ENCODE measurements at regions not wholly inside any gene's neighbourhood (a gene's known extent, or its start where the extent isn't known, plus 50 kb on each side); places are given as distances from the start of the nearest gene placed in this dataset.
A peak's percentile ranks its signal among the peaks of the same experiment; 100 is the strongest.

DNA sequence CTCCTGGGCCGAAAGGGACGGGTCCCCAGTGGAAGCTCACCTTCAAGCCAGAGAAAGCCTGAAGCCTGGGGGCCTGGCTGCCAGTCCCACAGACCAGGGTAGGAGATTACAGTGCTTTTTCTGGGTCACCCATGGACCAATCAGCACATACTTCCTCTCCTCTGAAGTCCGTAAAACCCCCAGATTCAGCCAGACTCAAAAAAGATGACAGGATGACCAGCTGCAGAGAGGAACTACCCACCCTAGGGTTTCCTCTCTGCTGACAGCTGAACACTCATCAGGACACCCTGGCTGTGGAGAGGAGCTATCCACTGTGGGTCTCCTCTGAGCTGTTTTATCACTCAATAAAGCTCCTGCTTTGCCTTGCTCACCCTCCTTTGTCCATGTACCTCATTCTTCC lies 78.0 kb downstream of the SAMD9 start:
- no peak for DNase-seq (ENCODE audit: low read depth)

DNA sequence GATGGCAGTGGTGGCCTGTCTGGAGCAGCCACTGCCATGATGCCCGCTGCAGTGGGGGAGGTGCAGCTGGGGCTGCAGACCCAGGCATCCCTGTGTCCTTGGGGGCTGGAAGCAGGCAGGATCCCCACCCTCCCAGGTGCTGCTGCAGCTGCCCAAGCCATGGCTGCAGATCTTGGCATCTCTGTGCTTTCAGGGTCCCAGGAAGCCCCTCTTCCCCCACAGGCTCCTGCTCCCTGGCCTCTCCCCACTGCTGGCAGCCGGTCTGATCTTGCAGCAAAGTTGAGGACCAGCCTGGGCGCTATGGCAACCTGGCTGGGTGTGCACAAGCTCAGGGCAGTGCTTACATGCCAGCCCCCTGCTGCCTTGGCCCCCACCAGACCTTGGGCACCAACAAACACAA lies 78.5 kb downstream of the SAMD9 start:
- TF ChIP-seq, protein P1, sequence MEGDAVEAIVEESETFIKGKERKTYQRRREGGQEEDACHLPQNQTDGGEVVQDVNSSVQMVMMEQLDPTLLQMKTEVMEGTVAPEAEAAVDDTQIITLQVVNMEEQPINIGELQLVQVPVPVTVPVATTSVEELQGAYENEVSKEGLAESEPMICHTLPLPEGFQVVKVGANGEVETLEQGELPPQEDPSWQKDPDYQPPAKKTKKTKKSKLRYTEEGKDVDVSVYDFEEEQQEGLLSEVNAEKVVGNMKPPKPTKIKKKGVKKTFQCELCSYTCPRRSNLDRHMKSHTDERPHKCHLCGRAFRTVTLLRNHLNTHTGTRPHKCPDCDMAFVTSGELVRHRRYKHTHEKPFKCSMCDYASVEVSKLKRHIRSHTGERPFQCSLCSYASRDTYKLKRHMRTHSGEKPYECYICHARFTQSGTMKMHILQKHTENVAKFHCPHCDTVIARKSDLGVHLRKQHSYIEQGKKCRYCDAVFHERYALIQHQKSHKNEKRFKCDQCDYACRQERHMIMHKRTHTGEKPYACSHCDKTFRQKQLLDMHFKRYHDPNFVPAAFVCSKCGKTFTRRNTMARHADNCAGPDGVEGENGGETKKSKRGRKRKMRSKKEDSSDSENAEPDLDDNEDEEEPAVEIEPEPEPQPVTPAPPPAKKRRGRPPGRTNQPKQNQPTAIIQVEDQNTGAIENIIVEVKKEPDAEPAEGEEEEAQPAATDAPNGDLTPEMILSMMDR (IDR thresholded peaks at IDR 0.05; ENCODE audit: low read depth, low read length, missing control alignments) = no peak
- H3K4me3 ChIP-seq (ENCODE audit: low read depth, low read length) = no peak overlapping the region
- DNase-seq (ENCODE audit: low read depth) = no peak

More for the DNA sequence above, 78.0 kb downstream of the SAMD9 start:
- TF ChIP-seq, protein P1 (IDR thresholded peaks at IDR 0.05; ENCODE audit: low read depth, low read length, missing control alignments) = no peak
- no peak overlapping the region for H3K4me3 ChIP-seq (ENCODE audit: low read depth, low read length)

DNA sequence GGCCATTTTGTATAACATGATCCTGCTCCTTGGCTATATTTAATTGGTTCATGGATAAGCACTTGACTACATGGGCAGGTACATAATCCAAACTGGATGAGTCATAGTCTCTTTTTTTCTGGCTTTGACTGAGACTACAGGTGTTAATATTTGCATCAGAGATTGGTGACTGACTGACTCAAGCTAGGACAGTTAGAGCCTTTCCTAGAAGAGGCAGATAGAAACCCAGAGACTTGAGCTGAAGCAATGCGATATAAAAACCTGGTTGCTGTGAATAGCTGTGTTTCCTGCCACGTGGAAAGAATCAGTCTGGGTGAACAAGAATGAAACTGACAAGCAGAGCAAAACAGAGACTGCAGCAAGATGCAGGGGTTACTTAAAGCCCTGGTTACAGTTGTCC lies 81.0 kb downstream of the SAMD9 start:
- H3K4me3 ChIP-seq (ENCODE audit: low read depth, low read length) = no peak overlapping the region
- TF ChIP-seq, protein P1 (IDR thresholded peaks at IDR 0.05; ENCODE audit: low read depth, low read length, missing control alignments) = no peak
- DNase-seq (ENCODE audit: low read depth) = peak; percentile 70

- TF ChIP-seq, protein P1 (IDR thresholded peaks at IDR 0.05; ENCODE audit: low read depth, low read length, missing control alignments) = no peak
- no peak for DNase-seq (ENCODE audit: low read depth)
- H3K4me3 ChIP-seq (ENCODE audit: low read depth, low read length) = no peak overlapping the region
Observed at GRCh38 chr7:93036149-93036640, 81.6 kb downstream of the SAMD9 start.

DNA sequence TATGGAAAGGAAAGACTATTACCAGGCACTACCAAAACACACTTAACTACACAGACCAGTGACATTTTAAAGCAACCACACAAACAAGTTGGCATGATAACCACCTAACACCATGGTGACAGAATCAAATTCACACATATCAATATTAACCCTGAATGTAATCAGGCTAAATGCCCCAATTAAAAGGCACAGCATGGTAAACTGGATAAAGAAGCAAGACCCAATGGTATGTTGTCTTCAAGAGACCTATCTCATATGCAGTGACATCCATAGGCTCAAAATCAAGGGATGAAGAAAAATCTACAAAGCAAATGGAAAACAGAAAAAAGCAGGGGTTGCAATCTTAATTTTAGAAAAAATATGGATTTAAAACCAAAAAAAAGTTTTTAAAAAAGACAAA lies 86.0 kb downstream of the SAMD9 start:
- TF ChIP-seq, protein P1 (IDR thresholded peaks at IDR 0.05; ENCODE audit: low read depth, low read length, missing control alignments) = no peak
- no peak overlapping the region for H3K4me3 ChIP-seq (ENCODE audit: low read depth, low read length)
- DNase-seq (ENCODE audit: low read depth) = no peak

- no peak for DNase-seq (ENCODE audit: low read depth)
- TF ChIP-seq, protein P1 (IDR thresholded peaks at IDR 0.05; ENCODE audit: low read depth, low read length, missing control alignments) = no peak
- no peak overlapping the region for H3K4me3 ChIP-seq (ENCODE audit: low read depth, low read length)
Observed at GRCh38 chr7:93030605-93031225, 87.1 kb downstream of the SAMD9 start.

DNA sequence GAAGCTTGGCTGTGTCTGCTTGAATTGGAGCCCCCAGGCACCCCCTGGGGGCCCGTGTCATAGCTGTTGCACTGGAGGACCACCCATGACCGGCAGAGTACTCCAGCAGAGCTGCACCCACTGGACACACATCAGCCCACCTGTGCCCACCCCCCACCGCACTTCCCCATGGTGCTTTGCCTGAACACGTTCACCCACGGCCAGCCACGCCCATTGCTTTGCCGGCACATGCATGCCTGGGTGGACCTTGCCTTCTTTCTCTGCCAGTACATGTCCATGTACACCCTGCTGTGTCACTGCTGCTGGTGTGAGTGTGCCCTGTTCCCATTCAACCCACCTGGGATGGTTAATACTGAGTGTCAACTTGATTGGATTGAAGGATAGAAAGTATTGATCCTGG lies 88.7 kb downstream of the SAMD9 start:
- TF ChIP-seq, protein P1 (IDR thresholded peaks at IDR 0.05; ENCODE audit: low read depth, low read length, missing control alignments) = no peak
- H3K4me3 ChIP-seq (ENCODE audit: low read depth, low read length) = no peak overlapping the region
- DNase-seq (ENCODE audit: low read depth) = no peak

Measured in GM12864 (cell line).